ENCODE measurements at regions not wholly inside any gene's neighbourhood (a gene's known extent, or its start where the extent isn't known, plus 50 kb on each side); places are given as distances from the start of the nearest gene placed in this dataset.

GRCh38 chr2:147550995-147551731 lies 293.7 kb upstream of the ACVR2A start:
- H3K9me3 ChIP-seq: no peaks in the 10 kb centered on the region
- no peaks in the 10 kb centered on the region for H3K4me1 ChIP-seq
- H3K4me3 ChIP-seq (replicated peaks in 1 of 3): no peak overlapping the region
- no peak overlapping the region for H3K27ac ChIP-seq
- no peaks in the 10 kb centered on the region for H3K27me3 ChIP-seq
- 81 to 84% methylated on average over 5 of the region's 5 CpGs for WGBS, 2 donors
- TF ChIP-seq POLR2A (IDR thresholded peaks at IDR 0.05) (no peak), CTCF (IDR thresholded peaks at IDR 0.05) (no peak)
- no peaks in the 10 kb centered on the region for H3K36me3 ChIP-seq
- intact Hi-C loops (cut with DNase I): no loop called here
- no peak for DNase-seq

GRCh38 chr2:147549054-147549453 lies 295.8 kb upstream of the ACVR2A start:
- Histone ChIP-seq H3K36me3 (no peaks in the 10 kb centered on the region), H3K27me3 (no peaks in the 10 kb centered on the region), H3K4me1 (no peaks in the 10 kb centered on the region), H3K27ac (no peak overlapping the region), H3K4me3 (replicated peaks in 1 of 3) (no peak overlapping the region), H3K9me3 (no peaks in the 10 kb centered on the region)
- TF ChIP-seq POLR2A (IDR thresholded peaks at IDR 0.05) (no peak), CTCF (IDR thresholded peaks at IDR 0.05) (no peak)
- intact Hi-C loops (cut with DNase I): no loop called here
- no peak for DNase-seq

- Histone ChIP-seq H3K4me1 (no peaks in the 10 kb centered on the region), H3K4me3 (replicated peaks in 1 of 3) (no peak overlapping the region), H3K27me3 (no peaks in the 10 kb centered on the region), H3K27ac (no peak overlapping the region), H3K9me3 (no peaks in the 10 kb centered on the region), H3K36me3 (no peaks in the 10 kb centered on the region)
- intact Hi-C loops (cut with DNase I): no loop called here
- TF ChIP-seq CTCF (IDR thresholded peaks at IDR 0.05) (no peak), POLR2A (IDR thresholded peaks at IDR 0.05) (no peak)
- 93 to 94% methylated on average over 1 of the region's 1 CpG for WGBS, 2 donors
- no peak for DNase-seq
Observed at GRCh38 chr2:147548451-147548850, 296.4 kb upstream of the ACVR2A start.

- H3K9me3 ChIP-seq: no peaks in the 10 kb centered on the region
- H3K36me3 ChIP-seq: no peaks in the 10 kb centered on the region
- no peaks in the 10 kb centered on the region for H3K27me3 ChIP-seq
- no peak overlapping the region for H3K27ac ChIP-seq
- intact Hi-C loops (cut with DNase I): no loop called here
- no peak overlapping the region for H3K4me3 ChIP-seq (replicated peaks in 1 of 3)
- TF ChIP-seq CTCF (IDR thresholded peaks at IDR 0.05) (no peak), POLR2A (IDR thresholded peaks at IDR 0.05) (no peak)
- WGBS, 2 donors: 88 to 100% methylated on average over 1 of the region's 1 CpG
- no peak for DNase-seq
- no peaks in the 10 kb centered on the region for H3K4me1 ChIP-seq
Observed at GRCh38 chr2:147547440-147547839, 297.4 kb upstream of the ACVR2A start.

- intact Hi-C loops (cut with DNase I): no loop called here
- no peak for TF ChIP-seq CTCF (IDR thresholded peaks at IDR 0.05)
- TF ChIP-seq POLR2A (IDR thresholded peaks at IDR 0.05): no peak
- no peak overlapping the region for H3K4me3 ChIP-seq (replicated peaks in 1 of 3)
Observed at GRCh38 chr2:147546109-147546508, 298.7 kb upstream of the ACVR2A start.

More at GRCh38 chr2:147546109-147546508, 298.7 kb upstream of the ACVR2A start:
- 86 to 94% methylated on average over 1 of the region's 1 CpG for WGBS, 2 donors
- Histone ChIP-seq H3K36me3 (no peaks in the 10 kb centered on the region), H3K9me3 (no peaks in the 10 kb centered on the region), H3K27ac (no peak overlapping the region), H3K27me3 (no peaks in the 10 kb centered on the region), H3K4me1 (no peaks in the 10 kb centered on the region)
- DNase-seq: no peak
